Right lobe of liver (tissue), 6 donors: ENCODE measurements at regions not wholly inside any gene's neighbourhood (a gene's known extent, or its start where the extent isn't known, plus 50 kb on each side); places are given as distances from the start of the nearest gene placed in this dataset.
A peak's percentile ranks its signal among the peaks of the same experiment; 100 is the strongest.
"Not testable (repeated sequence)": the region's sequence is repeated elsewhere in the genome, so short reads cannot be mapped to it uniquely, and the experiment has no call there.

Experiments used
- ATAC-seq, 4 donors: fragments of 200-7000 bp; cut with Tn5 transposase; one replicate each; pipeline ENCODE4 v1.9.1; 2020; ENCODE audit warnings: mild to moderate bottlenecking in 4 of 4, moderate library complexity in 4 of 4
- DNase-seq, 3 donors: peaks; one replicate each; pipeline ENCODE4 v3.0.0-alpha.2; 2020
- H3K27ac ChIP-seq, 3 donors: fragments of 200-600 bp; one replicate each; pipeline ENCODE4 v1.8.0; 2022
- H3K27me3 ChIP-seq, 2 donors: fragments of 200-600 bp; one replicate each; pipeline ENCODE4 v1.8.0; 2022
- H3K36me3 ChIP-seq, 4 donors: fragments of 200-600 bp; sonication (generic) in 1 of 4; one replicate each; pipeline versions ENCODE4 v1.5.1 to v1.8.0; 2017 to 2022; ENCODE audit warnings: control low read depth in 1 of 4
- H3K4me1 ChIP-seq, 4 donors: fragments of 200-600 bp; sonication (generic) in 1 of 4; one replicate each; pipeline versions ENCODE4 v1.5.1 to v1.8.0; 2017 to 2022; ENCODE audit warnings: control low read depth in 1 of 4
- H3K4me3 ChIP-seq, 3 donors: fragments of 200-600 bp; one replicate each; pipeline ENCODE4 v1.8.0; 2022
- H3K9me3 ChIP-seq, 4 donors: fragments of 200-600 bp; sonication (generic) in 1 of 4; one replicate each; pipeline versions ENCODE4 v1.5.1 to v1.8.0; 2017 to 2022; ENCODE audit warnings: control low read depth in 1 of 4
- CTCF ChIP-seq, 4 donors: fragments of 200-600 bp in 3 of 4; fragments of 450-650 bp in 1 of 4; IDR thresholded peaks; one replicate each; pipeline versions ENCODE4 v1.5.1 to v1.8.0; 2016 to 2022; ENCODE audit warnings: antibody characterized with exemption in 4 of 4, mild to moderate bottlenecking in 2 of 4
- POLR2A ChIP-seq: fragments of 450-650 bp; IDR thresholded peaks from one replicate; pipeline ENCODE4 v1.6.1; 2017; ENCODE audit warnings: antibody characterized with exemption, mild to moderate bottlenecking
- WGBS: methylation state at CpG from one replicate; pipeline ENCODE4 v1.1.6; 2018; ENCODE audit warnings: low coverage, low lambda C conversion rate; ENCODE audit not compliant: insufficient coverage; ENCODE audit errors: missing lambda C conversion rate; 5-methylcytosine and 5-hydroxymethylcytosine counted together
- intact Hi-C, 2 donors: fragments of 100-400 bp; cut with DNase I; formaldehyde crosslinking; loops; one replicate each; pipeline versions ENCODE4 v1.11.2 to v1.14.1; 2022
- donor health status: DM: no; HTN: yes; CAD: no.
- donor health status: DM: no; HTN: no; CAD: no.
- donor health status: DM: no; HTN: no; CAD: no.
- donor health status: DM: no; HTN: yes; CAD: no.
- donor health status: DM: no; HTN: yes; CAD: no.

- no peak for TF ChIP-seq POLR2A
- DNase-seq (no peak), ATAC-seq (no peak)
- Histone ChIP-seq H3K36me3 (no peaks in the 10 kb centered on the region), H3K27me3 (no peaks in the 10 kb centered on the region), H3K4me1 (no peaks in the 10 kb centered on the region), H3K27ac (no peak overlapping the region), H3K4me3 (no peak overlapping the region), H3K9me3 (no peaks in the 10 kb centered on the region)
- WGBS, result 45% methylated on average over 1 of the region's 1 CpG
- intact Hi-C loops, result no loop called here
Observed at GRCh38 chr11:81967242-81967641, 766.4 kb downstream of the FAM181B start.

- no peaks in the 10 kb centered on the region for H3K4me1 ChIP-seq
- no peaks in the 10 kb centered on the region for H3K9me3 ChIP-seq
- no peak overlapping the region for H3K27ac ChIP-seq
- H3K27me3 ChIP-seq, result no peaks in the 10 kb centered on the region
- no peak for DNase-seq
- intact Hi-C loops, result no loop called here
- no peak for ATAC-seq
- WGBS, result 66% methylated on average over 3 of the region's 3 CpGs
- H3K4me3 ChIP-seq, result no peak overlapping the region
- no peaks in the 10 kb centered on the region for H3K36me3 ChIP-seq
- no peak for TF ChIP-seq POLR2A
- no peak for TF ChIP-seq CTCF (IDR thresholded peaks at IDR 0.05)
Observed at GRCh38 chr11:81966340-81966739, 767.3 kb downstream of the FAM181B start.

DNA sequence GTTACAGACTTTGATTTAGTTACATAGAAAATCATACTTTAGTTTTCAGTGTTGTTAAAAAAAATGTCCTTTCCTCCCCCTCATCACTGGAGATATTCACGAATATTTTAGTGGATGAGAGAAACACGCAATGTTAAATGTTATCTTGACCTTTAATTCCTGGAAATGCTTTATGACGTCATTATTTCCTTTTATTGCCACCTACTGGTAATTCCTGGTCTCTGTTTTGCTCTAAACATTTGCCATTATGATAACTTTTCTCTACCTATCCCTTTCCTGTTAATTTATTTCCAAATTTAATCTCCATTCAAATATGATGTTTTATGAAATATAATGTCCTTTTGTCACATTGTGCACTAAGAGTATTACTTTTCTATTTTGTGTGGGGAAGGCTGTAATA lies 770.6 kb downstream of the FAM181B start:
- 0% methylated on average over 3 of the region's 3 CpGs for WGBS
- TF ChIP-seq POLR2A (no peak), CTCF (IDR thresholded peaks at IDR 0.05) (peak; percentile 27 to 33 (median 30))
- intact Hi-C loops, result no loop called here
- Histone ChIP-seq H3K9me3 (no peaks in the 10 kb centered on the region), H3K27me3 (no peaks in the 10 kb centered on the region), H3K4me3 (no peak overlapping the region), H3K36me3 (no peaks in the 10 kb centered on the region), H3K4me1 (no peaks in the 10 kb centered on the region), H3K27ac (no peak overlapping the region)
- ATAC-seq (peak in 3 of 4 donors; percentile 28 to 55 (median 47)), DNase-seq (no peak)

DNA sequence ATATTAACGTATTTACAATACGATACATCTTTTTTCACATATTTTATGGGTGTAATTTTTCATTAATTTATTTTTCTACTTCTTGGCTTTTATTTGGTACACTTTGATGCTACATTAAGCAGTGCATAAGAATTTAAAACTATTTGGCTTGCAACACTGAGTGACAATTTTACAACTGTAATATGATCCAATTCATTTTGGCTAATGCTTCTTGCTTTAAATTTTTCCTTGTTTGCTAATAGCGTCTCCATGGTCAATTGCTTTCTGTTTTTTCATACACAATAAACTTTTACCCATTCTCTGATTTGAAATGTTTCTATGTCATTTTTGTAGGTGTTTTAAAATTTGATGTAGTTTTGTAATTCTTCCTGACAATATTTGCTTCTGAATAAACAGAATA lies 773.2 kb downstream of the FAM181B start:
- no peak for DNase-seq
- ATAC-seq, result no peak
- Histone ChIP-seq H3K36me3 (no peaks in the 10 kb centered on the region), H3K4me3 (no peak overlapping the region), H3K27me3 (no peaks in the 10 kb centered on the region), H3K9me3 (no peaks in the 10 kb centered on the region), H3K4me1 (no peaks in the 10 kb centered on the region), H3K27ac (no peak overlapping the region)
- intact Hi-C loops, result no loop called here
- TF ChIP-seq POLR2A (no peak), CTCF (IDR thresholded peaks at IDR 0.05) (no peak)
- 74% methylated on average over 3 of the region's 3 CpGs for WGBS

DNA sequence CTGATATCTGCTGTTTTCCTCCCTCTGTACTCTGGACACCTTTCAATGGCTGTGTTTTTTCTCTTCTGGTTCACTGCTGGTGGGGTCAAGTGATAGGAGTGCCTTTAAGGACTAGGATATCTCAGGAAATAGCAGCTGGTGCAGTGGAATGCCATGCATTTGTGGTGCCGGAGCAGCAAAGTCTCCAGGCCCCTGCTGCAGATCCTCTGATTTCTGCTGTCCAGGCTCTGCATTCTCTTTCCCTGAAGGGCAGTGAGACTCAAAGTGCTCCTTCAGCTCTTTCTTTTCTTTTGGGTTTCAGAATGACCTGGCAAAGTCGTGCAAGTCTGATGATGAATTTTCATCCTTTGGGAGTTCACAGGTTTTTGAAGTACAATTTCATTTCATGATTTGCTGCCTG lies 774.3 kb downstream of the FAM181B start:
- H3K9me3 ChIP-seq, result no peaks in the 10 kb centered on the region
- 44% methylated on average over 2 of the region's 2 CpGs for WGBS
- TF ChIP-seq CTCF (IDR thresholded peaks at IDR 0.05) (no peak), POLR2A (no peak)
- no peak overlapping the region for H3K27ac ChIP-seq
- ATAC-seq (no peak), DNase-seq (no peak)
- no peak overlapping the region for H3K4me3 ChIP-seq
- H3K36me3 ChIP-seq, result no peaks in the 10 kb centered on the region
- H3K4me1 ChIP-seq, result no peaks in the 10 kb centered on the region
- no peaks in the 10 kb centered on the region for H3K27me3 ChIP-seq
- intact Hi-C loops, result no loop called here

DNA sequence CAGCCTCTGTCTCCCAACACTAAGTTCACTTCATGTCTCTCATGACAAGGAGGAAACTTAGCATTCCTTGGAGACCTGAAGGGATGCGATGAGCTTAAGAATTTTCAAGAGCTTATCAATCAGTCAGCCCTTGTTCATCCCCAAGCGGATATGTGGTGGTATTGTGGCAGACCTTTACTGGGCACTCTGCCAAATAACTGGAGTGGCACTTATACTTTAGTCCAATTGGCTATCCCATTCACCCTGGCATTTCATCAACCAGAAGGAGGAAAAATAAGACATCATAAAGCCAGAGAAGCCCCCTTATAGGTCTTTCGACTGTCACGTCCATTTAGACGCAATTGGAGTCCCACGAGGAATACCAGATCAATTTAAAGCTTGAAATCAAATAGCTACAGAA lies 779.4 kb downstream of the FAM181B start:
- ATAC-seq, intact Hi-C loops, H3K9me3 ChIP-seq, H3K4me1 ChIP-seq, DNase-seq, H3K4me3 ChIP-seq, H3K27me3 ChIP-seq, H3K27ac ChIP-seq, H3K36me3 ChIP-seq: not testable (repeated sequence)
- 74% methylated on average over 6 of the region's 6 CpGs for WGBS
